Stomach (tissue), 4 donors: ENCODE measurements at regions not wholly inside any gene's neighbourhood (a gene's known extent, or its start where the extent isn't known, plus 50 kb on each side); places are given as distances from the start of the nearest gene placed in this dataset.

Experiments
- EP300 ChIP-seq: sonication (generic); formaldehyde crosslinking; IDR thresholded peaks from one replicate; pipeline ENCODE4 v1.6.1; 2017; ENCODE audit warnings: antibody characterized with exemption
- TF ChIP-seq, protein P1 (sequence below), 7 experiments: fragments of 450-650 bp in 4 of 7; fragments of 200-600 bp in 3 of 7; sonication (generic) in 3 of 7; IDR thresholded peaks; one replicate each; pipeline ENCODE4 v1.5.1; 2016 to 2019; ENCODE audit warnings: antibody characterized with exemption in 7 of 7, control low read depth in 2 of 7, mild to moderate bottlenecking in 1 of 7

DNA sequence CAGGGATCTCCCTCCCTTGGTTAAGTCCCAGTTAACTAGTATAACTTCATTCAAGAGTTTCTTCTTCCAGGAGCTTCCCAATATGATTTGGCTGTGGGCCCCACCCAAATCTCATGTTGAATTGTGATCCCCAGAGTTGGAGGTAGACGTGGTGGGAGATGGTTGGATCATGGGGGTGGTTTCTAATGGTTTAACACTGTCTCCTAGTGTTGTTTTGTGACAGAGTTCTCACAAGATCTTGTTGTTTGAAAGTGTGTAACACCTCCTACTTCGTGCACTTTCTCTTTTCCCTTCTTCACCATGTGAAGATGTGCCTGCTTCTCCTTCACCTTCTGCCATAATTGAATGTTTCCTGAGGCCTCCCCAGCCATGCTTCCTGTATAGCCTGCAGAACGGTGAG lies 251.8 kb upstream of the FGGY start:
- TF ChIP-seq, protein P1, sequence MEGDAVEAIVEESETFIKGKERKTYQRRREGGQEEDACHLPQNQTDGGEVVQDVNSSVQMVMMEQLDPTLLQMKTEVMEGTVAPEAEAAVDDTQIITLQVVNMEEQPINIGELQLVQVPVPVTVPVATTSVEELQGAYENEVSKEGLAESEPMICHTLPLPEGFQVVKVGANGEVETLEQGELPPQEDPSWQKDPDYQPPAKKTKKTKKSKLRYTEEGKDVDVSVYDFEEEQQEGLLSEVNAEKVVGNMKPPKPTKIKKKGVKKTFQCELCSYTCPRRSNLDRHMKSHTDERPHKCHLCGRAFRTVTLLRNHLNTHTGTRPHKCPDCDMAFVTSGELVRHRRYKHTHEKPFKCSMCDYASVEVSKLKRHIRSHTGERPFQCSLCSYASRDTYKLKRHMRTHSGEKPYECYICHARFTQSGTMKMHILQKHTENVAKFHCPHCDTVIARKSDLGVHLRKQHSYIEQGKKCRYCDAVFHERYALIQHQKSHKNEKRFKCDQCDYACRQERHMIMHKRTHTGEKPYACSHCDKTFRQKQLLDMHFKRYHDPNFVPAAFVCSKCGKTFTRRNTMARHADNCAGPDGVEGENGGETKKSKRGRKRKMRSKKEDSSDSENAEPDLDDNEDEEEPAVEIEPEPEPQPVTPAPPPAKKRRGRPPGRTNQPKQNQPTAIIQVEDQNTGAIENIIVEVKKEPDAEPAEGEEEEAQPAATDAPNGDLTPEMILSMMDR (IDR thresholded peaks at IDR 0.05): no peak
- no peak for TF ChIP-seq EP300
